Caco-2 (cell line): ENCODE measurements at regions not wholly inside any gene's neighbourhood (a gene's known extent, or its start where the extent isn't known, plus 50 kb on each side); places are given as distances from the start of the nearest gene placed in this dataset.

Experiments
- BruUV-seq: library from RNA; stranded (reverse); fragments of 400-500 nt; replicated peaks from 2 replicates; lab custom pipeline; 2021; lab: Mats Ljungman, UMichigan
- CTCF ChIA-PET: fragments of 300-600 bp; sonication (Branson Sonifier 250); formaldehyde crosslinking; loops from one replicate; lab custom pipeline; 2022; ENCODE audit warnings: antibody characterized with exemption; lab: Charles Lee
- POLR2A ChIA-PET: fragments of 300-600 bp; sonication (Branson Sonifier 250); formaldehyde crosslinking; loops from one replicate; lab custom pipeline; 2022; ENCODE audit warnings: antibody characterized with exemption; lab: Charles Lee
- DNase-seq, 2 experiments: peaks; one replicate each; pipeline versions ENCODE4 v3.0.0 to v3.0.0-alpha.2; 2020 to 2022
- H3K27me3 ChIP-seq: replicated peaks from 2 replicates; pipeline ENCODE4 v1.6.0; 2011; ENCODE audit warnings: low read length; ENCODE audit not compliant: control insufficient read depth, insufficient read depth
- H3K36me3 ChIP-seq: 2 replicates; pipeline ENCODE4 v1.5.1; 2011; ENCODE audit warnings: low read length; ENCODE audit not compliant: control insufficient read depth, insufficient read depth
- H3K4me1 ChIP-seq: fragments of 250-450 bp; sonication (Bioruptor Pico); 2 replicates; pipeline ENCODE4 v1.5.1; 2020; ENCODE audit warnings: mild to moderate bottlenecking
- H3K4me3 ChIP-seq: 2 replicates; pipeline ENCODE4 v1.5.1; 2011; ENCODE audit warnings: low read depth, mild to moderate bottlenecking, control low read depth, low read length
- H3K9me3 ChIP-seq: fragments of 250-450 bp; sonication (Bioruptor Pico); 2 replicates; pipeline ENCODE4 v1.5.1; 2020; ENCODE audit warnings: mild to moderate bottlenecking, moderate library complexity
- H3K27ac Mint-ChIP-seq: one replicate; pipeline ENCODE4 v1.8.0; 2022; ENCODE audit warnings: mixed read lengths; ENCODE audit not compliant: unreplicated experiment
- H3K27me3 Mint-ChIP-seq: one replicate; pipeline ENCODE4 v1.8.0; 2022; ENCODE audit warnings: mixed read lengths; ENCODE audit not compliant: insufficient read depth, unreplicated experiment
- H3K36me3 Mint-ChIP-seq: one replicate; pipeline ENCODE4 v1.8.0; 2022; ENCODE audit warnings: mild to moderate bottlenecking, mixed read lengths; ENCODE audit not compliant: insufficient read depth, unreplicated experiment
- H3K4me1 Mint-ChIP-seq: one replicate; pipeline ENCODE4 v1.8.0; 2022; ENCODE audit warnings: low read depth, mixed read lengths; ENCODE audit not compliant: unreplicated experiment
- H3K4me3 Mint-ChIP-seq: one replicate; pipeline ENCODE4 v1.8.0; 2022; ENCODE audit warnings: mild to moderate bottlenecking, moderate library complexity, mixed read lengths; ENCODE audit not compliant: unreplicated experiment
- H3K9me3 Mint-ChIP-seq: one replicate; pipeline ENCODE4 v1.8.0; 2022; ENCODE audit warnings: mixed read lengths; ENCODE audit not compliant: unreplicated experiment
- intact Hi-C: fragments of 100-400 bp; cut with micrococcal nuclease; formaldehyde crosslinking; loops from one replicate; pipeline ENCODE4 v1.10.0; 2022; ENCODE audit not compliant: unreplicated experiment
- TF ChIP-seq, protein P1 (sequence below), 2 experiments: fragments of 200-600 bp in 1 of 2; IDR thresholded peaks; 1 replicate in 1 of 2; 2 replicates in 1 of 2; pipeline versions ENCODE4 v1.5.1 to v1.8.0; 2011 to 2022; ENCODE audit warnings: antibody characterized with exemption in 1 of 2, control low read depth in 1 of 2, inconsistent platforms in 1 of 2, low read depth in 1 of 2, low read length in 1 of 2, mild to moderate bottlenecking in 1 of 2, moderate library complexity in 1 of 2; ENCODE audit not compliant: insufficient read depth in 1 of 2, severe bottlenecking in 1 of 2, unreplicated experiment in 1 of 2

DNA sequence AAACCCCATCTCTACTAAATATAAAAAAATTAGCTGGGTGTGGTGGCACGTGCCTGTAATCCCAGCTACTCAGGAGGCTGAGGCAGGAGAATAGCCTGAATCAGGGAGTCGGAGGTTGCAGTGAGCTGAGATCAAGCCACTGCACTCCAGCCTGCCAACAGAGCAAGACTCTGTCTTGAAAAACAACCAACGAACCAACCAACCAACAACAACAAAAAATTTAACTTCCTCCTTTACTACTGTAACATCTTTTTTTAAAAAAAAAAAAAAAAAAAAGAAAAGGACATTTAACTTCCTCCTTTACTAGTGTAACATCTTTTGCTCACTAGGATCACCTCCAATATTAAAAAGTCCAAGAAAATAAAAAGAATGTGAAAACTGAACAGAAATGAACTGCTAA lies 92.3 kb upstream of the TMEM168 start:
- no peak overlapping the region for H3K4me3 ChIP-seq
- no peaks in the 10 kb centered on the region for H3K36me3 Mint-ChIP-seq
- peaks cover under 1% of the 10 kb centered on the region for H3K9me3 Mint-ChIP-seq
- H3K4me1 ChIP-seq = peaks cover 15% of the 10 kb centered on the region
- no peaks in the 10 kb centered on the region for H3K27me3 ChIP-seq
- H3K27ac Mint-ChIP-seq = no peak overlapping the region
- no peaks in the 10 kb centered on the region for H3K27me3 Mint-ChIP-seq
- TF ChIP-seq, protein P1, sequence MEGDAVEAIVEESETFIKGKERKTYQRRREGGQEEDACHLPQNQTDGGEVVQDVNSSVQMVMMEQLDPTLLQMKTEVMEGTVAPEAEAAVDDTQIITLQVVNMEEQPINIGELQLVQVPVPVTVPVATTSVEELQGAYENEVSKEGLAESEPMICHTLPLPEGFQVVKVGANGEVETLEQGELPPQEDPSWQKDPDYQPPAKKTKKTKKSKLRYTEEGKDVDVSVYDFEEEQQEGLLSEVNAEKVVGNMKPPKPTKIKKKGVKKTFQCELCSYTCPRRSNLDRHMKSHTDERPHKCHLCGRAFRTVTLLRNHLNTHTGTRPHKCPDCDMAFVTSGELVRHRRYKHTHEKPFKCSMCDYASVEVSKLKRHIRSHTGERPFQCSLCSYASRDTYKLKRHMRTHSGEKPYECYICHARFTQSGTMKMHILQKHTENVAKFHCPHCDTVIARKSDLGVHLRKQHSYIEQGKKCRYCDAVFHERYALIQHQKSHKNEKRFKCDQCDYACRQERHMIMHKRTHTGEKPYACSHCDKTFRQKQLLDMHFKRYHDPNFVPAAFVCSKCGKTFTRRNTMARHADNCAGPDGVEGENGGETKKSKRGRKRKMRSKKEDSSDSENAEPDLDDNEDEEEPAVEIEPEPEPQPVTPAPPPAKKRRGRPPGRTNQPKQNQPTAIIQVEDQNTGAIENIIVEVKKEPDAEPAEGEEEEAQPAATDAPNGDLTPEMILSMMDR (IDR thresholded peaks at IDR 0.05; ENCODE audit: insufficient read depth in 1 of 2, low read depth in 1 of 2, low read length in 1 of 2, severe bottlenecking in 1 of 2, unreplicated experiment in 1 of 2) = no peak
- ChIA-PET POLR2A (no interaction called here), CTCF (no interaction called here)
- 0 out of 2 replicates have a peak, but pooled peaks cover 5% of the 10 kb centered on the region for H3K9me3 ChIP-seq
- no peak overlapping the region for H3K4me3 Mint-ChIP-seq
- DNase-seq = no peak
- intact Hi-C loops = no loop called here
- no TSS peak for BruUV-seq
- H3K36me3 ChIP-seq = no peaks in the 10 kb centered on the region
- peaks cover 9% of the 10 kb centered on the region for H3K4me1 Mint-ChIP-seq

GRCh38 chr7:112882022-112882421 lies 91.8 kb upstream of the TMEM168 start:
- intact Hi-C loops = no loop called here
- no peaks in the 10 kb centered on the region for H3K27me3 ChIP-seq
- 0 out of 2 replicates have a peak, but pooled peaks cover 5% of the 10 kb centered on the region for H3K9me3 ChIP-seq
- BruUV-seq = no TSS peak
- H3K27me3 Mint-ChIP-seq = no peaks in the 10 kb centered on the region
- no peak for DNase-seq
- no peaks in the 10 kb centered on the region for H3K36me3 ChIP-seq
- H3K36me3 Mint-ChIP-seq = no peaks in the 10 kb centered on the region
- TF ChIP-seq, protein P1 (IDR thresholded peaks at IDR 0.05; ENCODE audit: insufficient read depth in 1 of 2, low read depth in 1 of 2, low read length in 1 of 2, severe bottlenecking in 1 of 2, unreplicated experiment in 1 of 2) = no peak
- no peak overlapping the region for H3K27ac Mint-ChIP-seq
- H3K4me1 ChIP-seq = peaks cover 17% of the 10 kb centered on the region
- ChIA-PET CTCF (no interaction called here), POLR2A (no interaction called here)
- H3K4me3 ChIP-seq = no peak overlapping the region
- no peak overlapping the region for H3K4me3 Mint-ChIP-seq
- H3K9me3 Mint-ChIP-seq = no peaks in the 10 kb centered on the region
- peaks cover 10% of the 10 kb centered on the region for H3K4me1 Mint-ChIP-seq

- Mint-ChIP-seq H3K9me3 (no peaks in the 10 kb centered on the region), H3K4me3 (no peak overlapping the region), H3K27me3 (no peaks in the 10 kb centered on the region), H3K27ac (no peak overlapping the region), H3K4me1 (peaks cover 16% of the 10 kb centered on the region), H3K36me3 (no peaks in the 10 kb centered on the region)
- POLR2A ChIA-PET = no interaction called here
- no peak overlapping the region for H3K4me3 ChIP-seq
- peaks cover 26% of the 10 kb centered on the region for H3K4me1 ChIP-seq
- no peaks in the 10 kb centered on the region for H3K36me3 ChIP-seq
- 0 out of 2 replicates have a peak, but pooled peaks cover 5% of the 10 kb centered on the region for H3K9me3 ChIP-seq
- no peaks in the 10 kb centered on the region for H3K27me3 ChIP-seq
- intact Hi-C loops = no loop called here
- no peak for DNase-seq
- TF ChIP-seq, protein P1 (IDR thresholded peaks at IDR 0.05; ENCODE audit: insufficient read depth in 1 of 2, low read depth in 1 of 2, low read length in 1 of 2, severe bottlenecking in 1 of 2, unreplicated experiment in 1 of 2) = no peak
- CTCF ChIA-PET = no interaction called here
- no TSS peak for BruUV-seq
Observed at GRCh38 chr7:112880818-112881418, 90.7 kb upstream of the TMEM168 start.
